T-helper 1 cell (primary cell): ENCODE measurements at regions not wholly inside any gene's neighbourhood (a gene's known extent, or its start where the extent isn't known, plus 50 kb on each side); places are given as distances from the start of the nearest gene placed in this dataset.
A peak's percentile ranks its signal among the peaks of the same experiment; 100 is the strongest.
"Not testable (repeated sequence)": the region's sequence is repeated elsewhere in the genome, so short reads cannot be mapped to it uniquely, and the experiment has no call there.

Source experiments
- DNase-seq, 5 donors: peaks; one replicate each; pipeline ENCODE4 v3.0.0-alpha.2; 2012 to 2020

DNA sequence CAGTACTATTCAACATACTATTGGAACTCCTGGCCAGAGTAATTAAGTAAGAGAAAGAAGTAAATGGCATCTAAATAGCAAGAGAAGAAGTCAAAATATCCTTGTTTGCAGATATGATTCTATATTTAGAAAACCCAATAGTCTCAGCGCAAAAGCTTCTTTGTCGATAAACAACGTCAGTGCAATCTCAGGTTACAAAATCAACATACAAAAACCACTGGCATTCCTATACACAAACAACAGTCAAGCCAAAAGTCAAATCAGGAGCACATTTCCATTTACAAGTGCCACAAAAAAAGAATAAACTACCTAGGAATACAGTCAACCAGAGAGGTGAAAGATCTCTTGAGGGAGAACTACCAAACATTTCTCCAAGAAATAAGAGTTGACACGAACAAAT lies 1901.9 kb upstream of the ACO1 start:
- DNase-seq = no peak

DNA sequence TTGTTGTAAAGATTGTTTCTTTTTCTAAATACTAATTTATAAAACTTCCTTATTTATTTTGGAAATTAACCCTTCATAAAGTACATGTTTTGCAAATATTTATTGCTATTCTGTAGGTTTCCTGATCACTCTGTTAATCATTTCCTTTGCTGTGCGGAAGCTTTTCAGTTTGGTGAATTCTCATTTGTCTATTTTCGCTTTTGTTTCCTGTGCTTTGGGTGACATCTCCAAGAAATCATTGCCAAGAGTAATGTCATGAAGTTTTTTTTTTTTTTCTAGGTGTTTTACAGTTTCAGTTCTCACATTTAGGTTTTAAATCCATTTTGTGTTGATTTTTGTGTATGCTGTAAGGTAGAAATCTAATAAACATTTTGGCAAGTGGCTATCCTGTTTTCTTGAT lies 1899.8 kb upstream of the ACO1 start:
- no peak for DNase-seq

DNA sequence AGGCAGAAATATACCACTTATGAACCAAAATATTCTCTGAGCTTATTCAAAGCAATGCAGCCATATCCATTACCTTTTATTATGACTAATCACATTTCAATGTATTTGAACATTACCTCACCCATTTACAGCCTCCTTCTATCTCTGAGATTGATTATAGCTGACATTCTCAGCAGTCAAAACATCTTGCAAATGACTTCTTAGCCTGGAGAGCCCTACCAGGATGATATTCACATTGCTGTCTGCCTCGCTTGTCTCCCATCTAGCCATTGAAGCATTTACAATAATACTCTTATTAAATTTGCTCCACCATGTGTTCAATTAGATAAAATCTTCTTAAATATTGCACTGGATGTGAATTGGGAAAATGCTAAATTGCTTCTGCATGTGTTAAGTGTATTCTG lies 1879.9 kb upstream of the ACO1 start:
- no peak for DNase-seq

DNA sequence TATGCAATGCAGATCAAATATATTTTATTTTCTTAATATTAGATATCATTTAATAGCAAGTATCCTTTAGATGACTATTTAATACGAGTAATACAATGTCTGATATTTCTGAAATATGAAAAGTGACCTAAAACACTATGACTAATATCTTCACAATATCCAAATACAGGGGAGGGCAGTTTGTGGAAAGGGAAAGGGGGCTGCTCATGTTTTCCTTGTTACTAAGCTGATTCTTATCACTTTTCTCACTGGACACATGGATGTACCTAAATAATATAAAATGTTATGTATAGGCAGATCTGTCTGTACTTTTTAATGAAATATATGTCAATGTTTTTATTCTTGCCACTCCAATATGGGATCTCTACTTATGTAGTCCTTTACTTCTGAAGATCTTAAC lies 1879.1 kb upstream of the ACO1 start:
- DNase-seq = no peak

DNA sequence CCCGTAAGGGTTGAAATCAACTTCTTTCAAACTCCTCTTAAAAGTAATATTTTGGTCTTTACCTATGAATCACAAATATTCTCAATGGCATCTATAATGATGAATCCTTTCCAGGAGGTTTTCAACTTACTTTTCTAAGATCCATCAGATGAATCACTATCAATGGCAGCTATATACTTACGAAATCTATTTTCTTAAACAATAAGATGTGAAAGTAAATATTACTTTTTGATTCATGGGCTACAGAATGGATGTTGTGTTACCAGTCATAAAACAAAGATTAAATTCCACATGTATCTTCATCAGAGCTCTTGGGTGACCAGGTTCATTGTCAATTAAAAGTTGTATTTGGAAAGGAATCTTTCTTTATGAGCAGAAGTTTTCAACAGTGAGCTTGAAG lies 1877.7 kb upstream of the ACO1 start:
- no peak for DNase-seq

DNA sequence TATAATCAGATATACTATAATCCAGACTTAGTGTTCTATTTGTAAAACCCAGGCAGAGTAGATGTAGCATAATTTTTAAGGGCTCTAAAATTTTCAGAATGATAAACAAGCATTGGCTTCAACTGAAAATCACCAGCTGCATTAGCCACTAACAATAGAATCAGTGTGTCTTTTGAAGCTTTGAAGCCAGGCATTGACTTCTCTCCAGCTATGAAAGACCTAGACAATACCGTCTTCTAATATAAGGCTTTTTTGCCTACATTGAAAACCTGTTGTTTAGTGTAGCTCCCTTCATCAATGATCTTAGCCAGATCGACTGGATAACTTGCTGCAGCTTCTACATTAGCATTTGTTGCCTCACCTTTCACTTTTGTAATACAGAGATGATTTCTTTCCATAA lies 1877.3 kb upstream of the ACO1 start:
- no peak for DNase-seq

DNA sequence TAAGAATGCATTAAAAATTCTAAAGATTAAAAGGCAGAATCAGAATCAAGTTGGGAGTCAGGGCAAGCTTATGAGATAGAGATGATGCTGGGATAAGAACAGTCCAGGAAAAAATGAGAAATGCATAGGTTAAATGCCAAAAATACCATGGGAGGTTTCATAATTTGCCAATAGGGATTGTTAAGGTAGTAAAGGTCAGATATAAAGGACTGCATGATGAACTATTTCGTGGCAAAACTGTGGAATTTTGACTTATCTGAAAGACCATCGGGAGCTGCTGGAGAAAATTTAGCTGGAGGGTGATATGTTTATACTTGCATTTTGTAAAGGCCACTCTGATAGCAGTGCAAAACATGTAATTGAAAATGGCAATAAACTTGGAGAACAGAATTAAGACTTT lies 1872.8 kb upstream of the ACO1 start:
- DNase-seq = no peak

DNA sequence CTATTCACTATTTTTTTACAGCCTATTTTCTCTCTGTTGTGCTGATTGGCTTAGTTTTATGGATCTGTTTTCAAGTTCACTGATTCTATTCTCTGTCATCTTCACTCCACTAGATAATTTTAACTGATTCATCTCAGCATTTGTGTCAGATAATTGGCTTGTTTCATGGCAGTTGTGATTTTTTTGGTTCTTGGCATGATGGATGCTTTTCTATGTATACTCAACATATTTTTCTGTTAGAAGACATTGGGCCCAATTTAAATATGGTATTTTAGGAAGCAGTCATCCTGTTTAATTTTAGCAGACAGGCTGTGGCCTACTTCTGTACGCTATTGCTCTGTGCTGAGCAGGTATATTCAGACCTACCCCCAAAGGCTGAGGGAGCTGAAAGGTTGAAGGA lies 1865.3 kb upstream of the ACO1 start:
- DNase-seq = no peak

DNA sequence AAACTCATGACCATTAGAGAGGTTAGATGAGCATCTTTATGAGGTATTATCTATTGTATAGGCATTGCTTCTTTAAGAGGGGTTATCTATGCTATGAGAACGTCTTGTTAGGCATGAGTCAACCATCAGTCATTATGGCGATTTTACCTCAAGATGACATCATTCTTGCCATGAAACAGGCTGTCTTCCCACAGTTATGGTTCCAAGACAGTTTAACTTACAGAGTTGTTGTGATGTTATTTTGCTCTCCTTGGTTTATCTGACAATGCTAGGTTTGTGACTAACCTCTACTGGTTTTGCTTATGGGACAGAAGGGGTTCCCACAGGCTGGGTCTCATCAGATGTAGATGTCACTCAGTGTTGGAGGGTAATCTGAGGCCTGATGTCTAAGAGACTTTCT lies 1864.7 kb upstream of the ACO1 start:
- no peak for DNase-seq

DNA sequence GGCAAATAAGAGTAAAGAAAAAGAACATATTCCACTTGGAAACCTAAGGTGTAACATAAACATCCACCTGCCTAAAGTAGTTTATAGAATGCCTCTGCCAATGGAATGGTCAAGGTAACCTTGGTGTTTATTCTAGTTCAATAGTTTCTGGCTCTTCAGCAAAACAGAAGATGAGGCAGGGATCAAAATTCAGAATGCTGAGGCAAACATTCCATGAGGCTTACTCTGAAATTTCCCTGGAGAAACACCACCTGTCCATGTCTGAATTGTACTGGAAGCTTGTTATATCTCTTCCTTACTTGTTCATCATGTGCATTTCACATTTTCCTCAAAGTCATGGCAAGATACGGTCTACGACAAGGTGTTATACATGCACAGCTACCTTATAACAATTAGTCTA lies 1862.4 kb upstream of the ACO1 start:
- no peak for DNase-seq

DNA sequence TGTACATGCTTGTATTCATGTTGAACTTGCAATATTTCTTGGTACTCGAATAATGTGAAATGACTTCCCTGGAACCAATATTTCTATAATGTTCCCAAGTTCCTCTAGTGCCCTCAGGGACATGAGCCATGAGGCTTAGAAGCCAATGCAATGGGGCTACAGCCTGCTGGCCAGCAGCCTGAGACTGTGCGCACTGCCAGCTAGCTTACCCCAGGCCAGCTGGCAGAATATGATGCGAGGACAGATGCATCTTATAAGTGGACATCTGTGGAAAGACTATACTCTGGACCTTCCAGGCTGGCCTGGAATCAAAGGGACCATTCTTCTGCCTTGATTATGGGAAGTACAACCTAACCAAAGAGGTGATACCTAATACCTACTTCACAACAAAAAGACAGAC lies 1862.0 kb upstream of the ACO1 start:
- no peak for DNase-seq

DNA sequence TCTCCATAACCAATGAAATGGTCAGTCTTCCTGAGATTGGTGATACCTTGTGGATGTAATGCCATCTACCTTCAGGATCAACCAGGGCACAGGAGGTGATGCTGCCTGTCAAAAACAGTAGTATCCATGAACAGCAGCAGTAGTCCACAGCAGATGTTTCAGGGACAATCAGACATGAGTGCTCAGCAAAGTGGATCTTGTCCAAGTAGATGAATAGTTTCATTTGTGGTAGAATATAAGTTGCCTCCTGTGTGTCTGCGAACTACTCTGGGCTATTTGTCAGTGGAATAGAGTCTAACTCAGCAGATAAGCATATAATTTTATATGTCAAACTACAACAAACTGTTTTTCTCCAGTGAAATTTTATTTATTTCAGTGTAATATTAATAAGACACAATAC lies 1860.1 kb upstream of the ACO1 start:
- no peak for DNase-seq

DNA sequence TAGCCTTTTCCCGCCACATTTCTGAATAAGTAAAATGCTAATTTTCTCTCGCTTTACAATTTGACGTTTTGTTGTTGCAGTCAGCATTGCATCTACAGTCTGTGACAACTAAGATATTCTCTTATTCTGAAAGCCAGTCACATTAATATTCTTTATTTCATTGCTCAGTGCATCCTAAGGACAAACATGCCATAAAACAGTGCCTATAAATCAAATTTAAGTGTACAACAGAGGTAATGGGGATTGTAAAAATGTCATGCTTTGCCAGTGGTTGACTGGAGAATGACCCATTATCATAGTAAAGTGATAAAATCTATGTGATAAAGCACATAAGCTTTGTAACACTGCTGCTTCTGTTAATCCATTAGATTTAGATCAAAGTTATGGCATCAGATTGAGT lies 1850.0 kb upstream of the ACO1 start:
- DNase-seq = no peak

DNA sequence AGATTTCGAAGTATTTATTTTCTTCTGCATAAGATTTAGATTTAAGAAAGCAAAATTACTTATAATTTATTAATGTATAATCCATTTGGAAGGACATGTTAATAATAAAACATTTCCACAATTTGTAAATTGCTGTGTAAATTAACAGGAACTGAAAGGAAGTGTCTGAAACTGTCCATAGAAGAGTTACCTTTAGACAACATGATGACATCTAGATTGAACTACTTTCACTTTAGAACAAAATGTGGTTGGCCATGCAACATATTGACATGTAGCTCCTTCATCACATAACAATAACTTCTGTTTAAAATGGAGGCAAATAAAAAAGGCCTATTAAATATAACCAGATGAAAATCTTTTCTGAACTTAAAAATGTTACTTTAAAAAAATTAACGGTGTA lies 1849.5 kb upstream of the ACO1 start:
- no peak for DNase-seq

DNA sequence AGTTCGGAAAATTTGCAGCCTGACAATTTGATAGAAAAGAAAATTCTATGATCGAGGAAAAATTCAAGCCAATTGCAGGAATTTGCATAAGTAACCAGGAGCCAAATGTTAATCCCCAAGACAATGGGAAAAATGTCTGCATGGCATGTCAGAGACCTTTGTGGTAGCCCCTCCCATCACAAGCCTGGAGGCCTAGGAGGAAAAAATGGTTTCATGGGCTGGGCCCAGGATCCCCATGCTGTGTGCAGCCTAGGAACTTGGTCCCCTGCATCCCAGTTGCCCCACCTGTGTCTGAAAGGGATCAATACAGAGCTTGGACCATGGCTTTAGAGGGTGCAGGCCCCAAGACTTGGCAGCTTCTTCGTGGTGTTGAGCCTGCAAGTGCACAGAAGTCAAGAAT lies 1847.9 kb upstream of the ACO1 start:
- DNase-seq = no peak

DNA sequence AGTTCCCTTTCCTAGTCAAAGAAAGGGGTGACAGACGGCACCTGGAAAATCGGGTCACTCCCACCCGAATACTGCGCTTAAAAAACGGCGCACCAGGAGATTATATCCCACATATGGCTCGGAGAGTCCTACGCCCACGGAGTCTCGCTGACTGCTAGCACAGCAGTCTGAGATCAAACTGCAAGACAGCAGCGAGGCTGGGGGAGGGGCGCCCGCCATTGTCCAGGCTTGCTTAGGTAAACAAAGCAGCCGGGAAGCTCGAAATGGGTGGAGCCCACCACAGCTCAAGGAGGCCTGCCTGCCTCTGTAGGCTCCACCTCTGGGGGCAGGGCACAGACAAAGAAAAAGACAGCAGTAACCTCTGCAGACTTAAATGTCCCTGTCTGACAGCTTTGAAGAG lies 1844.7 kb upstream of the ACO1 start:
- not testable (repeated sequence) for DNase-seq

DNA sequence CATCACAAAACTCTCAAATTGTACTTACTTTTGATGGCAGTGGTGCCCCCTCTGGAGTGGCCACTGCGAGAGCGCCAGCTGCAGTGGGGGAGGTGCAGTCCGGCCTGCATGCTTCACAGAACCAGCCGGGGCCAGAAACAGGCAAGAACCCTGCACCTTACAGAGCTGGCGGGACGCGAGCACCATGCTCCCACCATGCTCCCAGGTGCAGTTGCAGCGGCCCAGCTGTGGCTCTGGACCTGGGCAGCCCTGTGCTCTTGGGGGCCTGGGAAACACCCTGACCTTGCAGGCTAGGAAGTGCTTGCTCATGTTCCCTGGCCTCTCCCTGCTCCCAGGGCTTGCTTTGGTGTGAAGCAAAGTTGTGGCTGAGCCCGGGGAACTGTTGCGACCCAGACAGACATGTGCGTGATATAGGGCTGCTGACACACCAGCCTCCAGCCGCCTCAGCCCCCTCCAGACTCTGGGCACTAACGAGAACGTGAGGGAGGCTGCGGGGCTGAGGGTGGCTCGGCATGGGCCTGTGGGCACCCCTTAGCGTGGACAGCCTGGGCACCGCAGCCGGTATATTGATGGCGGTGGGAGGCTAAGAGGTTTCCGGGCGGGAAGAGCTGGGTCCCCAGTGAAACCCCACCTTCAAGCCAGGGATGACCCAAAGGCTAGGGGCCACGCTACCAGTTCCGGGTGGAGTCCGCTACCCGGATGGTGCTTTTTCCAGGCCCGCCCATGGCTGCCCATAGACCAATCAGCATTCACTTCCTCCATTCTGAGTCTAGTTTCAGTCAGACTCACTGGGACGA lies 1809.9 kb upstream of the ACO1 start:
- DNase-seq = peak in 1 of 5 donors; percentile 6

DNA sequence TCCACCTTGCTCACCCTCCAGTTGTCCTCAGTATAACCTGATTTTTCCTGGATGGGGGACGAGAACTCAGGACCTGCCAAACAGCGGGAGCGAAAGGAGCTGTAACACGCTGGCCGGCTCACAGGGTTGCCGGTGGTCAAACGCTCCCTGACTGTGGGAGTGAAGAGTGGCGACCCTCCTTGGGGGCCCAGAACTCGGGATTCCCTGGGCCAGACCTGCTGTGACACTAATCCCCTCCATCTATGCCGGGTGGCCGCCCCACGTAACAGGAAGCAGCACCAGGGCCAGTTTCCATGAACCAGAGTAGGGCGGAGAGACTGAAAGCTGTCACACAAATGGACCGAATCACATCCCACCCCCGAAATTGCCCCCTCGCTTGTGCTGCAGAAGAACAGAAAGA lies 1809.2 kb upstream of the ACO1 start:
- no peak for DNase-seq

DNA sequence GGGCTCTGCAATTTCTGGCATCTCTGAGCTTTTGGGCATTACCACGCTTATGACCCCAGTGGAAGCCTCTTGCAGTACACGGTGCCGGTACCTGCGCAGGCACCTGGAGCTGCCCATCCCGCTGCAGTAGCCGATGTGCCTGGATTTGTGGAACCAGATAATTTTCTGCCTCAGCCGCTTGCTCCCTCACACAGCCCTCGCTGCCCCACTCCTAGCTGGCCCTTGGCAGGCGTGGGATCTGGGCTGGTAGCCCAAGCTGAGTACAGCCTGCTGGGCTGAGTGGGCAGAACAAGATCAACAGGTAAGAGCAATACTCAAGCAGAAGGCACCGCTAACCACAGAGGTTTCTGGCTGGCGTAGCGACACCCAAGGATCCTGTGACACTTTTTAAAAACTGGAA lies 1808.8 kb upstream of the ACO1 start:
- DNase-seq = no peak

DNA sequence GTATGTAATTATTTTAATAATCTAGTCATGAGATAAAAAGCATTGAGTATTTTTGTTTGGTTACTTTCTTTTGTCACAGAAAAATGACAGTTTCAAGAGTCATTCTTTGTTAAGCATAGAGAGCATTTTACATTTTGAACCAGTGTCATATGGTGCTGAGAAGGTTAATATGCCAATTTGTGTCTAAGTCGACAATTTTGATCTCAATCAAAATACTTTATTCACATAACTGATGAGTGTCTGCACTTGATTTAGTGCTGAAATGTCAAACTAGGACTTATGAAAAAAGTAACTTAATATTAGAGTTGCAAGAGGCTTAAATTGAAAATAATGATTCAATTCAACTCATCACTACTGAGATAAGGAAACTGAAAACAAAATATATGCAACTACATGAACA lies 1804.6 kb upstream of the ACO1 start:
- DNase-seq = no peak

DNA sequence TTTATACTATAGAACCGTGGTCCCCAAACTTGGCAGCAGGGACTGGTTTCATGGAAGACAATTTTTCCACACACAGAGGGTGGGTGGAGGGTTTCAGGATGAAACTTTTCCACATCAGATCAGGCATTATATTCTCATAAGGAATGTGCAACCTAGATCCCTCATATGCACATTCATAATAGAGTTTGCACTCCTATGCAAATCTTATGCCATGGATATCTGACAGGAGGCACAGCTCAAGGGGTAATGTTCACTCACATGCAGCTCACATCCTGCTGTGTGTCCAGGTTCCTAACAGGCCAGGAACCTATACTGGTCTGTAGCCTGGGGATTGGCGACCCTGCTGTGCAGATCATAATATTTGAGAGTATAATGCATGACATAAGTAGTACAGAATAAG lies 1802.2 kb upstream of the ACO1 start:
- no peak for DNase-seq

DNA sequence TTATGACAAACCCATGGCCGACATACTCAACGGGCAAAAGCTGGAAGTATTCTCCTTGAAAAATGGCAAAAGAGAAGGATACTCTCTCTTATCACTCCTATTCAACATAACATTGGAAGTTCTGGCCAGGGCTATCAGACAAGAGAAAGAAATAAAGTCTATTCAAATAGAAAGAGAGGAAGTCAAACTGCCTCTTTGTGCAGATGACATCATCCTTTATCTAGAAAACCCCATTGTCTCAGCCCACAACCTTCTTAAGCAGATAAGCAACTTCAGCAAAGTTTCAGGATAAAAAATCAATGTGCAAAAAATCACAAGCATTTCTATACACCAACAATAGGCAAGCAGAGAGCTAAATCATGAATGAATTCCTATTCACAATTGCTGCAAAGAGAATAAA lies 1799.9 kb upstream of the ACO1 start:
- DNase-seq = no peak

DNA sequence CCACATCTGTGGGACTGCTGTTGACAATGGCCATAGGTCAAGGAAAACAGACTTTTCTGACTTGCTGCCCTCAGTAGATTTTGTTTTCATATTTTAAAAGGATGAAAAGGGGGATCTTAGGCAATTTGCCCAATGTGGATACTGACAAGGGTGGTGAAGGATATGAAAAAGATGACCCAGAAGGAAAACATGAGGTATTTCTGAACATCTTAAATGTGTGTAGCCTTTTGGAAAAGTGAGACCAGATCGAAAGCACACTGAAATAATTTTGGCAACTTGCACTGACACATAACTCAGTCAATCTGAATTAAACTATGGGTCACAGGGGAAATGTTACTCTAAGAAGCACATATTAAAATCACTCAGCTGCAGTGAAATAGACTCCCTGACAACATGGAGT lies 1793.0 kb upstream of the ACO1 start:
- no peak for DNase-seq

DNA sequence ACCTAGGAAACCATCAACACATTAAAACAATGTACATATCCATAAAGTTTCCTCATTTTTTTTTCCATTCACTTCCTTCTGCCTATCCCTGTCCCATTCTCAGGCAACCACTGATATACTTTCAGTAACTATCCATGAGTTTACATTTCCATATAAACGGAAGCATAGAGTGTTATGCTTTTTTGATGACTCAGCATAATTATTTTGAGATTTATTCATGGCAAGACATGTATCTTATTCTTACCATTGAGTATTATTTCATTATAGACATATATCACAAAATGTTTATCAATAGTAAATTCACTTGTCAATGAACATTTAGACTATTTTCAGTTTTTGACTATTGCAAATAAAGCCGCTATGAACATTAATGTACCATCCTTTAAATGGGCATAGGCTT lies 1786.8 kb upstream of the ACO1 start:
- no peak for DNase-seq

DNA sequence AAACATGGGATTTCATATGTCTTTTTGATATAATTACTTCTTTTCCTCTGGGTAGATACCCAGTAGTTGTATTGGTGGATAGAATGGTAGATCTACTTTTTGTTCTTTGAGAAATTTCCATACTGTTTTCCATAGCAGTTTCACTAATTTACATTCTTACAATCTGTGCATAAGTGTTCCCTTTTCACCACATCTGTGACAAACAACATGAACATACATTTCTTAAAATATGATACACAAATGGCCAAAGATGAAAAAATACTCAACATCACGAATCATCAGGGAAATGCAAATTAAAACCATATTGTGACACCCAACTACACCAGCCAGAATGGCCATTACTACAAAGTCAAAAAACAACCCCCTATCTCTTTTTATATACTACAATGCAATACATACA lies 1778.5 kb upstream of the ACO1 start:
- no peak for DNase-seq

DNA sequence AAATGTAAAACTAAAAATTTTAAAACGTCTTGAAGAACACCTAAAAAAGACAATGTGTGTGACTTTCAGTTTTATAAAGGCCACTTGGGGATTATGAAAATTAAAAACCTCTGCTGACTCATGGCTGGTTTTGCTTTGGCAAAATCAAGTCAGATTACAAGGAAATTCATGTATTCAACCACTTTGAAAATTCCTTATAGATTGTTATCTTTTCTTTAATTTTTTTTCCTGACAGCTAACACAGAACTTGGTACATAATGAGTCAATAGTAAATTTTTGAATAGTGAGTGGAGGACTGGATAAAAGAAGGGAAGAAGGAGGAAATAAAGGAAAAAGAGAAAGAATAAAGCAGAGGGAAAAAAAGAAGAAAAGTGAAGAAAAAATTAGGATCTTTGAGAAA lies 1774.7 kb upstream of the ACO1 start:
- DNase-seq = no peak
